CD4-positive, alpha-beta T cell treated with Interleukin-15 for 1 hour (primary cell): ENCODE measurements at regions not wholly inside any gene's neighbourhood (a gene's known extent, or its start where the extent isn't known, plus 50 kb on each side); places are given as distances from the start of the nearest gene placed in this dataset.
"Not testable (repeated sequence)": the region's sequence is repeated elsewhere in the genome, so short reads cannot be mapped to it uniquely, and the experiment has no call there.

ENCODE experiments used
- DNase-seq: peaks from one replicate; pipeline ENCODE4 v3.0.0-alpha.2; 2020

DNA sequence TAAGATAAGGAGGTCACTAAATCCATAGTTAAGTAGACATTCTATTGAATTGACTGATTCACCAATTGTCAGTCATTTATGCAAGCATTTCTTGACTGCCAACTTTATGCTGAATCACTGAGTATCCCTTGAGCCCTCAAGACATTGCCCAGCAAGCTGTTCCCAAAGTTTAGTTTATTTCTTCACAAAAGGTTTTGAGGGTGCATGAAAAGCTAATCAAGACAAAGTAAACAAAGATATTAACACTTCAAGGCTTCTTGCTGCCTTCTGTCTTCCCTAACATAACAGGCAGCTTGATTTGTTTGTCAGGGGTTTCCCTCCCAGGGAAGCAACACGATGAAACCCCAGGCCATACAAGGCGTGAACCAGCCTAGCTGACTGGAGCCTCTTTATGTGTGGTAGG, 374.4 kb downstream of the SPRY2 start:
- no peak for DNase-seq

DNA sequence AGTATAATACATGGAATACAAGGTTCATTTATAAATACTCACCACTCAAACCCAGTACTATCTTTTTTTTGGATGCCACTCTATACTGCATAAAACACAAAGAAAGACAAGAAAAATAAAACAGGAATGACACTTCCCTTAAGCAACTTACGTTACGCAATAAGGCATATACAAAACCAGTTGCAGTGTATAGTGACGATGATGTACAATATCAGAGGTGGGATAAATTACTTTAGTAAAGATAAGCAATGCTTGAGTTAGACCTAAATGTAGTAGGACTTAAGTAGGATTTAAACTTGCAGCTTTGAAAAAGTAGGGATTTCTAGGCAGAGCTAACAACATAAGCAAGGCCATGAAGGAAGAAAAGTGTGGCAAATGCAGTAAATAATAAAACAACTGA, 374.9 kb downstream of the SPRY2 start:
- no peak for DNase-seq

DNA sequence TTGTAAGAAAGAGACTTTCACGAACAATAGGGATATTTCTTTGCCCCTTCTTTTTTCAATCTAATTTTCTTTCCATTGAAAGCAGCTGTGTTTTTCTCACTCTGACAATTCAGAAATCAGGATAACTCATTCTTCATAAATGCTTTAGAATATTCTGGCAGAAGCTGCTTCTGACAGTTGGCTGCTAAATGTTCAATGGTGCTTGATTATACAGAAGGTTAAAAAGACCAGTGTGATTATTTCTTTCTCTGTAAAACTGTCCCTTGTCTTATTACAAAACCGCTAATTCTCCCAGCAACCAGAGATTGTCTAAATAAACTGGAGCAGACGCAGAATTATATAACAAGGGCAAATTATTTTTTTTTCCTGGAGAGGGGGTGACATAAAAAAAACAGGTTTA, 394.4 kb downstream of the SPRY2 start:
- no peak for DNase-seq

DNA sequence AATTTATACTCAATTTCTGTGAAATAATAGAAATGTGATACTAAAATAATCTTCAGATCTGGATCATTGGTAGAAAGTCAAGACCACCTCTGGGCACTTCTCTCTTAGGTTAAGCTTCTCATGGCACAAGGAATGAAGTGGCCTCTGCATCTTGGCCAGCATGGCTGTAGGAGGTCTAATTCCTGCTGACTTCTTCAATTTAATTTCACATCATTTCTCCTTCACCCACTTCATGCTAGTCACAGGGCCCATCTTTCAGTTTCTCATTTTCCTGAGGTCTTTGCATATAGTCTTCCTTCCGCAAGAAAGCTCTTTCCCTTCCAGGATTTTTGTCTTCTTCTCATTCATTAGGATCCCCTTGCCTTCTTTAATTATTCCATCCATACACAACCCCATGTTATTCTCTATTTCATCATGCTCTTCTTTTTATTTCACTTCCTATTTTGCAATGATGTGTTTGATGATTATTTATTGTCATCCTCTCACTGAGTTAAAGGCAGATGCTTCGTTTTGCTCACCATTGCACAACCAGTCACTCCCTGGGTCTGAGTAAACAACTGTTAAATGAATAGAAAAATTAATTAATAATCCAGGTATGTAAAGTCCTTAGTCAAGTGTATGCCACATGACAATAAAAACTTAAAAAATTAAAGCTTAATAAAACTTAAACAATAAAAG, 397.4 kb downstream of the SPRY2 start:
- DNase-seq = no peak

DNA sequence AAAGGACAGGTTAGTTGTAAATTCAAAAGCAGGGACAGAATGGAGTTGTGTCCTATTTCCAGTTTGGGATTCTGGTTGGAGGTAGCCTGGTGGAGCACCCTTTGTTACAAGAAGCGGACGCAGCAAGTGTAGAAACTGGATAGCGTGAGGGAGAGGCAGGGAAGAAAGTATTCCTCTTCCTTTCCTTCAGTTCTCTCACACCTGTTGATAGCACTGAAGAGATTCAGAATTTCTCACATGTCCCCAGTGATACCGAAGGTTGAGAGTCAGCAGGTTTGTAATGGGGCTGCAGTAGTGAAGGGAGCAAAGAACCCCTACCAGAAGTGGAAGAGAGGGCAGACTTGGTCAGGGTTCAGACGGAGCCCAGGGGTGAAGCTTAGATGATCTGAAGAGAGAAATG, 399.2 kb downstream of the SPRY2 start:
- no peak for DNase-seq

DNA sequence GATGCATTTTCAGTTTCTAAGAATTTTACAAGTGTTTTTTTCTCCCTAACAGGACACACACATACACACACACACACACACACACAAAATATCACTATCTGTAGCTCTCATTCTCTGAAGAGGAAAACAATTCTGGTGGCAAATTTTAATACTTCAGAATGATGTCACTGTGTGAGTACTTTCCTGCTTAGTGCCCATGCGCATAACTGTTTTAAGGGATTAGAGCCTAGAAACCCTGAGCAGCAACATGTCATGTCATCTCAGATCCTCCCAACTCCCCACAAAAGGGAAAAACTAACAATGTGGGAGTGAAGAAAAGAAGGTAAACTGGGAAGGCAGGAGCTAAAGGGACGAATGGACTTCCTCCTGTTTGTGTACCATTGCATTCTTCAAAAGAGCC, 401.2 kb downstream of the SPRY2 start:
- no peak for DNase-seq

DNA sequence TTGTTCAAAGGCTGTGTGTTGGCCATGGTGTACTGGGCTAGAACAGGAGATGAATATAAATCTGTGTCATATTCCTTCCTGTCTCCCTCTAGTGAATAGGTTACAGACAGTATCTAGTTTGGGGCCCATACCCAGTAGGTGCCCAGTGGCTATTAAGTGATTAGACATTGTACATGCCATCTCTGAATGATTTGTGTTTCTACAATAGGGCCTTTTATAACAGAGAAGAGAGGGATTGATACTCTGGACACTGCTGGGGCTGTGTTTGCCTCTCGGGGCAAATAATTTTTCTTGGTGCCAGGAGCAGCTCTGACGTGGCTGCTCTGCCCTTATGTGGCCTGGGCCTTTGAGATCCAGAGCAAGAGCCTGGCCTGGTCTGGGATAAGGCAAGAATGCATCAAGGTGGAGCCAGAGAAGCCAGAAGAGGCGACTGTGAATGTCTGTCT, 403.1 kb downstream of the SPRY2 start:
- no peak for DNase-seq

DNA sequence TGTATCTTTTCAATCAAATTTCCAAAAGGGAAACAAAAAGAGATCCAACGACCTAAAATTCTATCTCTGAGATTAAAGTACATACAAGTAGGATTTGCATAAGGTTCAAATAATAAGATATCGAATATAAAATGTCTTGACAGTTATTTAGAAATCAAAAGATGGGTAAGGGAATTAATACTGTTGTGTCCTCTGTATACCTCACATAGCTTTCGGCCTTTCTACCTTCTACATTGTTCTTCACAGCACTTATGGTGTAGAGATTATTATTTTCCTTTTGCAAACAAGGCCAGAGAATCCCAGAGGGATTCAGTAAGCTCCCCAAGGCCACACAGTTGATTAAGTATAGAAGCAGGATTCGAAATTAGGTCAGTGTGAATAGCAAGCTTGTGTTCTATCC, 403.6 kb downstream of the SPRY2 start:
- no peak for DNase-seq

DNA sequence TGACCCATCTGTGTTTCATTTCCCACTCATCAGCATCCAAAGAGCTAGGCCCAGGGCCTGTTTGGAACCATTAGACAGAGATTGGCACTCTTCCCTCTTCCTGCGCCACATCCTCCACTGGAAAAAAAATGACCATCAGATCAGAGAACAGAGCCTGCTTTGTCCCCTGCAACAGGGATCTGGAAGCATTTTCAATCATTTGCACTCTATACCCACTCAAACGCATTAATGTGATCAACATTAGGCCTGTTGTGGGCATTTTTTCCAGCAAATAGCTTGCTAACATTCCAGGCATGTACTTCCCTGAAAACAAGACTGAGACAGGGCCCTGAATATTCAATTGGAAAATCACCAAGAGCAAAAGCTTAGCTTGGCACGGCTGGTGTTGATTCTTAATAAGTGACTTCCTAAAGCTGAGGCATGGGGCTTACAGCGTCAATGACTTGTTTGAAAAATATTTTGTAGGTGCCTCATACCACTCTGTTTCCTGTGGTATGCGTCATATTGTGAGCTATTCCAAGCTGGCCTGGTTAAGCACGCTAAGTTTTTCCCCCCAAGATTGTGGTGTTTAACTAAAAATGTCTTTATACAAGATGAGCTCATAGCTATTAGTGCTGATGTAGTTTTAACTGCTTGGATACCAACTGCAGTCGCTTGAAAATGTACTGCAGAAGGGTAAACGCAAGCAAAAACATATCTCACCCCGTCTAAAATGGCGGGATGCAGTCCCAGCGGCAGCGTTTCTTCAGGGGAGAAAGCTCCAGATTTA, 404.4 kb downstream of the SPRY2 start:
- no peak for DNase-seq

DNA sequence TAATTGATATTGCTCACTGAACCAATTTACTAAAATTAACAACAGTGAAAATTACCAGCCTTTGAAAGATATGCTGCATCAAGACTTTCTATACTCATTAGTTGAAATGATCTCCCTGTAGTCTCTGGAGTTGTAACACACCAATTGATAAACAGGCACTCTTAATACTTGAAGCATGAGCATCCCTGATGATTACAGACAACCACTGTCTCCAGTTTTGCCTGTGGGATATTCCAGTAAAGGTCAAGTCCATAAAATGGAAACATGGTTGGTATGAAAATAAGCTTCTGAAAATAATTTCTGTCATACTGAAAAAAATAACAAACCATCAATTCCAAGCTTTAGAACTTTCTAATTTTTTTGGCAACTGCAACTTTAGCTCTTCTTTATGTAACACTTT, 405.8 kb downstream of the SPRY2 start:
- no peak for DNase-seq

DNA sequence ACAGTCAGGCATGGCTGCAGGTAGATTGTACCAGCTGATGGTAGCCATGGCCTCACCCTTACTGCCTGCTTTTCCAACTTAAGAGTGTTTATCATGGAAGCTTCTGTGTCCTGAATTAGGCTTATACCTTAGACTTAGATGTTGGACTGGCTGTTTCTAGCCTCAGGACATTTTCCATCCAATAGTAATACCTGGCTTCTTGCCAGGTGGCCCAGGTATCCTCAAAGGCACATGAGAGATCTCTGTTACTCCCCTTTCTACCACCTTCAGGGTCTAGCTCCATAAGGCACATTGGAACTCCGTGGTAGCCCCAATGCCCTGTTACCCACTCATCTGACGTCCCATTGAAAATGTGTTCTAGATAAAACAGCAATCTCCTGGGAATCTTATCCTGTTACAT, 407.5 kb downstream of the SPRY2 start:
- no peak for DNase-seq

DNA sequence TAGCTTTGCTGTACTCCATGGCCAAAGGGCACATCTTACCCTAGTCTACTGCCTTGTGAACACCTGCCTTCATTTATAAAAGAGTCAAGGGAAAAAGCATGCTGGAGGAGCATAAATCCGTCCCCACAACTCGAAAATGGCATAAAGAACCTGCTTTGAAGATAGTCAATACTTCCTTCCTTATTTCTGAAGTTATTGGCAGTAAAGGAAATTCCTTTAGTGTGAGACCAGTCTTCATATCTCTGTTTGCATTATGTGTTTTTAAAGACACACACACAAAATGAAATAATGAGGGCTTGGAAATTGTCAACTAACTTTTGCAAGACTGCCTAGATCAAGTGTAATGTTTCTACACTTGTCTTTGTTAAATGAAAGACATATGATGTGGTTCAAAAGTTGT, 408.4 kb downstream of the SPRY2 start:
- no peak for DNase-seq

DNA sequence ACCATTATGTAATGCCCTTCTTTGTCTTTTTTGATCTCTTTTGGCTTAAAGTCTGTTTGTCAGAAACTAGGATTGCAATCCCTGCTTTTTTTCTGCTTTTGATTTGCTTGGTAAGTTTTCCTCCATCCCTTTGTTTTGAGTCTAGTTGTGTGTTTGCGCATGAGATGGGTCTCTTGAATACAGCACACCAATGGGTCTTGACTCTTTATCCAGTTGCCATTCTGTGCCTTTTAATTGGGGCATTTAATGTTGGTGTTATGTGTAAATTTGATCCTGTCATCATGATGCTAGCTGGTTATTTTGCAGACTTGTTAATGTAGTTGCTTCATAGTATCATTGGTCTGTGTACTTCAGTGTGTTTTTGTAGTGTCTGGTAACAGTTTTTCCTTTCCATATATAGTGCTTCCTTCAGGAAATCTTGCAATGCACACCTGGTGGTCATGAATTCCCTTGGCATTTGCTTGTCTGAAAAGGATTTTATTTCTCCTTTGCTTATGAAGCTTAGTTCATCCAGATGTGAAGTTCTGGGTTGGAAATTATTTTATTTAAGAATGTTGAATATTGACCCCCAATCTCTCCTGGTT, 416.9 kb downstream of the SPRY2 start:
- DNase-seq = not testable (repeated sequence)

DNA sequence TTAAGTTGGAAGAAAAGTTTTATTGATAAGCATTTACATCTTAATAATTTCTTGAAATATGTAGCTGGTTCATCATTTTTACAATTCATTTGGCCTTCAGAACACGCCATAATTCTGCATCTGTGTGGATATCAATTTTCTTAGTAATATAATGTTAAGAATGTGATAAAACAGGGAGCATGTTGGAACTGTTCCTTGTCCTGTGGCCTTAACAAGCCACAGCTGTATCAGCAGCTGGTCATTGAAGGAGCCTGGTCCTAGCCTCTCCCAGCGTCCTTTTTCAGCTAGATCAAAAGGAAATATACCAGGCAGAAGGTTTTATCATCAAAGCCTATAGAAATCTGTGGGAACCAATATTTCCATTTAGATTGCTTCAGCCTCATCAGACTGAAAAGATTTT, 421.8 kb downstream of the SPRY2 start:
- no peak for DNase-seq

DNA sequence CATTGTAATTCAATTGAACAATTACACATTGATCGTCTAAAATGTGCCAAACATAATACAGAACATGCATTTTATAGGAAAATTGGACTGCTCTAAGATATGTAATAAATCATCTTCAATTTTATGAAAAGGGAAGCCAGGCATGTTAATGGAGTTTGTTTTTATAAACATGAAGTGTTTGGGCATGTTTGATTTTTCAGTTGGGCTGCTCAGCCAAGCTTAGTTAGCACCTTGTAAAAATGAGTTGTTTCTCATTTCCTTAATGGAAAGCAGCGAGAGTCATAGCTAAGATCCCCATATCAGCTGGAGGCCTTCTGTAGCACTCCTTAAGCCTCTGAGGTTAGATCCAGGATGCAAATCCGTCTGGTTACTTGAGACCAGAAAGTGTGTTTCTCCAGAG, 422.3 kb downstream of the SPRY2 start:
- DNase-seq = no peak

DNA sequence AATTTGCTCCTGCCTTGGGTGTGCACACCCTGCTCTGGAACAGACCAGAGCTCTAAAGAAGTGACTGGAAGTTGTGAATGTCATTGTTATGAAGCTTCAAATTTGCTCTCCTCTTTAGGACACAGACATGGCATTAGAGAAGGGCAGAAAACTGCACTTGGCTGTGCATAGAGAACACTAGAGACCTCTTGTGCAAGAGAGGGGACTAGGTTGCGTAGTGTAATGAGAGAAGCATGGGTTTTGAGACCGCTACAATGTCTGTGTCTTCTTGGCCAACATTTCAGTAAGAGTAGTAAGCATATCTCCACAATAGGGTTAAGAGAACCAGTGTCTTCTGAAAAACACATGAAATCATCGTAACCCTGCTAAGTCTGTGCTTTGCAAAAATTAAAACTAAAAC, 423.3 kb downstream of the SPRY2 start:
- DNase-seq = no peak

DNA sequence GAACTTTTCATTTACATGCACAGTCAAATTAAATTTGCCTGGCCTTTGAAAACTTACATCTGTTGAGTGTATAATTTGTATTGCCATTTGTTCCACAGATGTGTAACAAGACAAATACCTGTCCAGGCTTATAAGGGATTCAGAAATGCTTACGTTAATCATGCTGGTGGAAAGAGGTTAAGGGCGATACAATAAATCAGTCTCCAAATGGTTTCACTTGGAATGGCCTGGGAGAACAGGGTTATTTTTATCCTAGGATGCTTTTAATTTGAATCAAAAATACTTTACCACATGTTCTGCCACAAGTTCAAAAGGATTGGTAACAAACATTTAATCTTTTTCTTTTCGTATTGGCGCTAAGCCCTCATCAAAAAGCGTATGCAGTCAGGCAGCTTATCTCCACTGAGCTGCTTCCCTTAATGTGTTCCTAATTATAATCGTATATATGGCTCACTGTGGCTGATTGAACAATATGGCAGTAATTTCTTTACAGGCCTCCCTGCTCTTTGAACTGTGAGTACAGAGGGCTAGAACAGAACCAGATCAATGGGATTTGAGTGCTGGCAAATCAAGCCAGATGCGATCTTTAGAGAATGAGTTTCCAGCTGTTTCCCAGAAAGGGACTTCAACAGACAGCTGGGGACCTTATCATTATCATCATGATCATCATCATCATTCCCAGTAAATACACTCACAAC, 425.7 kb downstream of the SPRY2 start:
- no peak for DNase-seq

DNA sequence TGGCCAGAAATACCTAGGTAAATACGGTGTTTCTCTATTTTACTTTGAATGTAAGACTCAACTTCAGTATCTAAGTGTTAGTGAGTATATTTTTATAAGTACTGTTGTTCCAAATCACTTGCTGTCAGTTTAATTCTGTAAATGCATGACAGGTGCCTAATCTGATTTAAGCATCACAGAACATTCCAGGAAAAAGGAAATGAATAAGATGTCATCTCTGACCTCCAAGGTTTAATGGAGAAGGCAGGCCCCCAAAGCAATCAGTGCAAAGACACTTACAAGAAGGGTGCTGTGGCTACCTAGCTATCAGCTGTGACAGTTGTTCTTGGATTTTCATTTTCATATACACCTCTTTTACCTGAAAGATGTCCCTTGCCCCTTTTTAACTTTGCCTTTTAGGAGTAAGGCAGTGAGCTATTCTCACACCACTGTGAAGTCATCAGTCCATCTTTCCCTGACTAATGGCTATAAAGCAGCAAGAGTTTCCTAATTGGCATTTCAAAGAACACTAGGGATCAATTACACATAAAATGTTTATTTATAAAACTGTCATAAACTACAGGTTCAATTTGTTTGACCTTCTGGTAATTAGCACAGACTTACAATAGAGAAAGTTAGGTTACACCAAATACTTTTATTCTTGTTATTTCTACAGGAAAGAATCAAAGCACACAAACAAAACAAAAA, 427.6 kb downstream of the SPRY2 start:
- no peak for DNase-seq

DNA sequence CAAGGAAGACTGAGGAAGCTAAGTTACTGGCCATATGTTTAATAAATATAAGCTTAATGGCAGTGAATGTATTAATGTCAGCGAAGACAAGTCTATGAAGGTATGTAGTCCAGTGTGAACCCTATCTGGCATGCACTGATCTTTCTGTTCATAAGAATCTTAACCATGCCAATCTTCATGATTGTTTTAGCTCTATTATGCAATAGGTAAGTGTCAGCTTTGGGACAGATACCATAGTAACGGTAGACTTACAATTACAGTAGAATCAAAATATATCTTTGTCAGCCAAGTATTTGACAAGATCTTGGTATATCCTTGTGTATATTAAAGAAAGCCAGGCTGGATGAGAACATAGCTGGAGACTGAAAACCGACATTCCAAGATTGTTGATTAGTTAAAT, 428.5 kb downstream of the SPRY2 start:
- DNase-seq = no peak

DNA sequence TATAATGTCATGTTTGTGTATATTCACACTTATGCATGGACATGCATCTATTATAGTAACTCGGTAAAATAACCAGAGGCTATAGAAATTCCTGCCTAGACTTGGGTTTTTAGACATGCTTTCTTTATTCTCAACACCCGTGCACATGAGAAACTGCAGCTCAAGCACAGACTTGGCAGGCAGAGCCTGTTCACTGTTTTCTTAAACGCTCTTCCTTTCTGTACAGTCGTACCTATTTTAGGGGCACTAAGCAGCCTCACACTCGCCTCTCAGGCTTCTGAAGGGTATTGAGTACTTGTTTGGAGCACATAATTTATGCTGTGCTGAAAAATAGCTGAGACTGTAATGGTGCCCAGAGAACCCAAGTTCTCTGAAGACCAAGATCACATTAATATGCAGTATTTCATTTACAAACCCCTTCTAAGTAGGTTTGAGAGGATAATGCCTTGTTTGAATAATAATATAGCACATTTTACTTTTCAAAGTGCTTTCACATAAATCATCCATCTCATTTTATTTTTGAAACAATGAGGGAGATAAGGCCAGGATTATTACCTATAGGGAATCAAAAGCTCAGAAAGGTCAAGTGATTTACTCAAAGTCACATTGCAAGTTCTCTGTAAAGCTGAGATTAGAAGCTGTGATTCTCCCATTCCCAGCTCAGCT, 429.9 kb downstream of the SPRY2 start:
- no peak for DNase-seq

DNA sequence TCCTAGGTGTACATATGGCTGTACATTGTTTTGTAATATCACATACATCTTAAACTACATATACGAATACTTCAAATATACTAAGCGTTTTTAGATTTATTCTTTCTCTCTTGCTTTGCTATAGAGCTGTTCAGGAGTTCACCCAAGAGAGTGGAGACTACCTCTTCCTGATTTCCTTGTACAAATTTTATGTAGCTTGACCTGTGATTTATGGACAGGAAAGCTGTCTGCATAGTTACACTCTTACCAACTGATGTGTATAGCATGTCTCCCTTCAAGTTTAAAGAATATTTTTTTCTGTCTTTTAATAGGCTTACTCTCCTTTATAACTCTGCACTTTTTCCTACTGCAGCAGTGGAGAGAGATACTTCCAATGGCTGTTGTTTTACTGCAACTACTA, 428.7 kb downstream of the NDFIP2 start:
- no peak for DNase-seq

DNA sequence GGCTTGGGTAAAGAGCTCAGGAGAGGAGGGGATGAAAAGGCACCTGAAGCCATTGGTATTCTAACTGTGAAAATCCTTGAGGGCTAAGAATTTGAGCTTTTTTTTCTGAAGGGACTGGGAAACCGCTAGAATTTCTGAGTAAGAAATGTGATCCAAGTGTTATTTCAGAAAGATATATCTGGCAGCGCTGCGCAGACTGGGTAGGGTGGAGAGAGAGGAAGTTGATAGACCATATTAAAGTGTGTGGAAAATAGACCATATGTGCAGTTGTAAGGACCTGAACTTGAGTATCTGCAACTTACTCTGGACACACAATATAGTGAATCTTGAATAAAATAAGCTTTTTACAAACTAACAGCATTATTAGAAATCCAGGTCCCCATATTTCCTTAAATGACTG, 427.4 kb downstream of the NDFIP2 start:
- DNase-seq = no peak

DNA sequence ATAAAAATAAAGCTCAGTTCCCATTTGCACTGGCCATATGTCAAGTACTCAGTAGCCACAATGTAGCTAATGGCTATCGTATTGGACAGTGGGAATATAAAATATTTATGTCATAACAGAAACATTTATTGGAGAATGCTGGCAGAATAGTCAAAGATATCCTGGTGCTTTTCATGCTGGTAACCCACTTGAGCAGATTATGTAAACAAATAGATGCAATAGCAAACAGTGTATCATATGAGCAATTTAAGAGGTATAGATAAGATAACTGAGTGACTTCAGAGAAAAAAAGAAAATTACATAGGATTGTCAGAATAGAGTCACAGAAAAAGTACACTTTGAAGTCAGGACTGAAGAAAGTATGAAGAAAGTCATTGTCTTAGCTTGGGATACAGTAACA, 426.6 kb downstream of the NDFIP2 start:
- no peak for DNase-seq
